ENCODE measurements at regions not wholly inside any gene's neighbourhood (a gene's known extent, or its start where the extent isn't known, plus 50 kb on each side); places are given as distances from the start of the nearest gene placed in this dataset.
"Not testable (repeated sequence)": the region's sequence is repeated elsewhere in the genome, so short reads cannot be mapped to it uniquely, and the experiment has no call there.

DNA sequence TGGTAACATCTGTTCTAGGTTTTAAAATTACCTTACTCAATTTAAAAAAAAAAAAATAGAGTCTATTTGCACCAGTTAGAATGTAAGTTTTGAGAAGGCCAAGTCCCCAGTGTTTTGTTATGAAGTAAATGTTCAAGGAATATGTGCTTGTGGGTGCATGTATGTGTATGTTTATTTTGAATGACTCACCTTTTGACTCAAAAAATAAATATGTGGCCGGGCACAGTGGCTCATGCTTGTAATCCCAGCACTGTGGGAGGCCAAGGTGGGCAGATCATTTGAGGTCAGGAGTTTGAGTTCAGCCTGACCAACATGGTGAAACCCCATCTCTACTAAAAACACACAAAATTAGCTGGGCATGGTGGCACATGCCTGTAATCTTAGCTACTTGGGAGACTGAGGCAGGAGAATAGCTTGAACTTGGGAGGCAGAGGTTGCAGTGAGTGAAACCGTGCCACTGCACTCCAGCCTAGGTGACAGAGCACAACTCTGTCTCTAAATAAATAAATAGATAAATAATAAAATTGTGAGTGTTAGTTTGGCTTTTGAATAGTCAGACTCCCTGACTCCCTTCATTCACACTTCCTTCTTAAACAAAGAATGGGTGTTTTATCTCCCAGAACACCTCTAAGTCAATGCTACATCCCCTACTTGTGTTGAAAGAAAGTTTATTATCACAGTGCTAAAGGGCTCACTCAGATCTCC is 511.3 kb upstream of the PCDH7 start:
- TF ChIP-seq, protein P1, sequence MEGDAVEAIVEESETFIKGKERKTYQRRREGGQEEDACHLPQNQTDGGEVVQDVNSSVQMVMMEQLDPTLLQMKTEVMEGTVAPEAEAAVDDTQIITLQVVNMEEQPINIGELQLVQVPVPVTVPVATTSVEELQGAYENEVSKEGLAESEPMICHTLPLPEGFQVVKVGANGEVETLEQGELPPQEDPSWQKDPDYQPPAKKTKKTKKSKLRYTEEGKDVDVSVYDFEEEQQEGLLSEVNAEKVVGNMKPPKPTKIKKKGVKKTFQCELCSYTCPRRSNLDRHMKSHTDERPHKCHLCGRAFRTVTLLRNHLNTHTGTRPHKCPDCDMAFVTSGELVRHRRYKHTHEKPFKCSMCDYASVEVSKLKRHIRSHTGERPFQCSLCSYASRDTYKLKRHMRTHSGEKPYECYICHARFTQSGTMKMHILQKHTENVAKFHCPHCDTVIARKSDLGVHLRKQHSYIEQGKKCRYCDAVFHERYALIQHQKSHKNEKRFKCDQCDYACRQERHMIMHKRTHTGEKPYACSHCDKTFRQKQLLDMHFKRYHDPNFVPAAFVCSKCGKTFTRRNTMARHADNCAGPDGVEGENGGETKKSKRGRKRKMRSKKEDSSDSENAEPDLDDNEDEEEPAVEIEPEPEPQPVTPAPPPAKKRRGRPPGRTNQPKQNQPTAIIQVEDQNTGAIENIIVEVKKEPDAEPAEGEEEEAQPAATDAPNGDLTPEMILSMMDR (IDR thresholded peaks at IDR 0.05; ENCODE audit: low read depth, low read length), result no peak
- DNase-seq (ENCODE audit: extremely low read depth, low read depth), result no peak

- DNase-seq (ENCODE audit: extremely low read depth, low read depth), result not testable (repeated sequence)
These were observed 504.2 kb upstream of the PCDH7 start for GRCh38 chr4:30215973-30216372.

DNA sequence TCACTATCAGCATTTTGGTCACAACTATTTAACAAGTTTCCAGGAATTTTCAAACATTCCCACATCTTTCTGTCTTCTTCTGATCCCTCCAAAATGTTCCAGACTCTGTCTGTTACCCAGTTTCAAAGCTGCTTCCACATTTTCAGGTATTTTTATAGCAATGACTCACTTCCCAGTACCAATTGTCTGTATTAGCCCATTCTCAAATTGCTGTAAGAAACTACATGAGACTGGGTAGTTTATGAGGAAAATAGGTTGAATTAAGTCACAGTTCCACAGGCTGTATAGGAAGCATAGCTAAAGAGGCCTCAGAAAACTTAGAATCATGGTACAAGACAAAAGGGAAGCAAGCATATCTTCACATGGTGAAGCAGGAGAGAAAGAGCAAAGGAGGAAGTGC is 475.0 kb upstream of the PCDH7 start:
- TF ChIP-seq, protein P1 (IDR thresholded peaks at IDR 0.05; ENCODE audit: low read depth, low read length), result no peak
- DNase-seq (ENCODE audit: extremely low read depth, low read depth), result no peak

- TF ChIP-seq, protein P1 (IDR thresholded peaks at IDR 0.05; ENCODE audit: low read depth, low read length), result no peak
- DNase-seq (ENCODE audit: extremely low read depth, low read depth), result no peak
These were observed 463.9 kb upstream of the PCDH7 start for GRCh38 chr4:30256116-30256832.

- TF ChIP-seq, protein P1 (IDR thresholded peaks at IDR 0.05; ENCODE audit: low read depth, low read length), result no peak
These were observed 461.2 kb upstream of the PCDH7 start for GRCh38 chr4:30258949-30259348.

GRCh38 chr4:30262379-30262778 is 457.8 kb upstream of the PCDH7 start:
- TF ChIP-seq, protein P1 (IDR thresholded peaks at IDR 0.05; ENCODE audit: low read depth, low read length), result no peak
- no peak for DNase-seq (ENCODE audit: extremely low read depth, low read depth)

More at GRCh38 chr4:30258949-30259348, 461.2 kb upstream of the PCDH7 start:
- DNase-seq (ENCODE audit: extremely low read depth, low read depth), result no peak

DNA sequence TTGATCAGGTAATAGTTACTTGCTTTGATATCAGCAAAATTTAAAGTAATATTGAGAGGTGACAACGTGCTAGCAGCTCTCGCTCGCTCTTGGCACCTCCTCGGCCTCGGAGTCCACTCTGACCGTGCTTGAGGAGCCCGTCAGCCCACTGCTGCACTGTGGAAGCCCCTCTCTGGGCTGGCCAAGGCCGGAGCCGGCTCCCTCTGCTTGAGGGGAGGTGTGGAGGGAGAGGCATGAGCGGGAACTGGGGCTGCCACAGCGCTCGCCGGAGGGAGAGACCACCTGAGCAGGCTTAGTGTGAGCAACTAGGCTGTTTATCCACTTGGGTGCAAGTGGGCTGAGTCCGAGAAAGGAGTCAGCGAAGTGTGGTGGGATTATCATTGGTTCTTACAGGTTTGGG is 455.7 kb upstream of the PCDH7 start:
- no peak for DNase-seq (ENCODE audit: extremely low read depth, low read depth)

More for the DNA sequence above, 455.7 kb upstream of the PCDH7 start:
- TF ChIP-seq, protein P1 (IDR thresholded peaks at IDR 0.05; ENCODE audit: low read depth, low read length), result no peak
